Testis (tissue), 2 donors: ENCODE measurements at regions not wholly inside any gene's neighbourhood (a gene's known extent, or its start where the extent isn't known, plus 50 kb on each side); places are given as distances from the start of the nearest gene placed in this dataset.

Experiments
- DNase-seq: peaks from one replicate; pipeline ENCODE4 v3.0.0-alpha.2; 2019
- H3K27ac ChIP-seq, 2 donors: fragments of 200-600 bp; sonication (generic); one replicate each; pipeline ENCODE4 v1.5.1; 2019
- H3K27me3 ChIP-seq: fragments of 200-600 bp; sonication (generic); one replicate; pipeline ENCODE4 v1.5.1; 2019
- H3K36me3 ChIP-seq: fragments of 200-600 bp; sonication (generic); one replicate; pipeline ENCODE4 v1.5.1; 2017; ENCODE audit warnings: low read depth; ENCODE audit errors: missing control alignments
- H3K4me1 ChIP-seq: fragments of 200-600 bp; sonication (generic); one replicate; pipeline ENCODE4 v1.5.1; 2019
- H3K4me3 ChIP-seq, 2 donors: fragments of 200-600 bp; sonication (generic); one replicate each; pipeline ENCODE4 v1.5.1; 2017 to 2019
- H3K9me3 ChIP-seq: fragments of 200-600 bp; sonication (generic); one replicate; pipeline ENCODE4 v1.5.1; 2017
- CTCF ChIP-seq, 3 experiments: fragments of 450-650 bp in 2 of 3; fragments of 200-600 bp in 1 of 3; sonication (generic) in 1 of 3; IDR thresholded peaks; one replicate each; pipeline ENCODE4 v1.5.1; 2016 to 2019; ENCODE audit warnings: antibody characterized with exemption in 3 of 3, mild to moderate bottlenecking in 2 of 3, moderate library complexity in 1 of 3
- POLR2A ChIP-seq: fragments of 450-650 bp; IDR thresholded peaks from one replicate; pipeline ENCODE4 v1.6.1; 2017; ENCODE audit warnings: antibody characterized with exemption, mild to moderate bottlenecking, moderate library complexity
- WGBS, 2 donors: methylation state at CpG; one replicate each; pipeline ENCODE4 v1.1.5; 2018; 5-methylcytosine and 5-hydroxymethylcytosine counted together
- intact Hi-C: fragments of 100-400 bp; cut with DNase I; formaldehyde crosslinking; loops from one replicate; pipeline ENCODE4 v1.15.1; 2023; ENCODE audit warnings: low total_unique reads

- intact Hi-C loops: no loop called here
- 69 to 81% methylated on average over 11 to 12 of the region's 12 CpGs for WGBS, 2 donors
- H3K27ac ChIP-seq: no peak overlapping the region
- H3K4me1 ChIP-seq: no peaks in the 10 kb centered on the region
- H3K36me3 ChIP-seq: no peaks in the 10 kb centered on the region
- no peaks in the 10 kb centered on the region for H3K27me3 ChIP-seq
- no peaks in the 10 kb centered on the region for H3K9me3 ChIP-seq
- DNase-seq: no peak
- no peak for TF ChIP-seq POLR2A
- TF ChIP-seq CTCF (IDR thresholded peaks at IDR 0.05): no peak
- no peak overlapping the region for H3K4me3 ChIP-seq
Observed at GRCh38 chr22:48592488-48592887, 1235.2 kb downstream of the BRD1 start.

- no peak for DNase-seq
- Histone ChIP-seq H3K27ac (no peak overlapping the region), H3K27me3 (no peaks in the 10 kb centered on the region), H3K4me3 (no peak overlapping the region), H3K36me3 (no peaks in the 10 kb centered on the region), H3K4me1 (no peaks in the 10 kb centered on the region), H3K9me3 (no peaks in the 10 kb centered on the region)
- intact Hi-C loops: no loop called here
- WGBS, 2 donors: 90% methylated on average over 3 of the region's 3 CpGs; no CpG with 5 or more reads in 1 of the 2 donors
- TF ChIP-seq POLR2A (no peak), CTCF (IDR thresholded peaks at IDR 0.05) (no peak)
Observed at GRCh38 chr22:48592066-48592345, 1235.7 kb downstream of the BRD1 start.

GRCh38 chr22:48591286-48592065 lies 1236.2 kb downstream of the BRD1 start:
- intact Hi-C loops: no loop called here
- 82 to 94% methylated on average over 11 to 29 of the region's 29 CpGs for WGBS, 2 donors
- H3K4me3 ChIP-seq: no peak overlapping the region
- DNase-seq: no peak
- H3K9me3 ChIP-seq: no peaks in the 10 kb centered on the region
- no peak for TF ChIP-seq CTCF (IDR thresholded peaks at IDR 0.05)
- no peak for TF ChIP-seq POLR2A
- H3K36me3 ChIP-seq: no peaks in the 10 kb centered on the region
- no peak overlapping the region for H3K27ac ChIP-seq
- no peaks in the 10 kb centered on the region for H3K4me1 ChIP-seq
- no peaks in the 10 kb centered on the region for H3K27me3 ChIP-seq

GRCh38 chr22:48589901-48590300 lies 1237.8 kb downstream of the BRD1 start:
- Histone ChIP-seq H3K4me1 (no peaks in the 10 kb centered on the region), H3K27me3 (no peaks in the 10 kb centered on the region), H3K9me3 (no peaks in the 10 kb centered on the region), H3K27ac (no peak overlapping the region), H3K36me3 (no peaks in the 10 kb centered on the region), H3K4me3 (no peak overlapping the region)
- TF ChIP-seq POLR2A: no peak
- no peak for TF ChIP-seq CTCF (IDR thresholded peaks at IDR 0.05)
- DNase-seq: no peak
- 88 to 91% methylated on average over 19 of the region's 19 CpGs for WGBS, 2 donors
- intact Hi-C loops: no loop called here

GRCh38 chr22:48588878-48589450 lies 1238.7 kb downstream of the BRD1 start:
- DNase-seq: no peak
- TF ChIP-seq CTCF (IDR thresholded peaks at IDR 0.05) (no peak), POLR2A (no peak)
- Histone ChIP-seq H3K27me3 (no peaks in the 10 kb centered on the region), H3K4me1 (no peaks in the 10 kb centered on the region), H3K9me3 (no peaks in the 10 kb centered on the region), H3K4me3 (no peak overlapping the region), H3K36me3 (no peaks in the 10 kb centered on the region), H3K27ac (no peak overlapping the region)
- WGBS, 2 donors: 91 to 95% methylated on average over 9 of the region's 9 CpGs
- intact Hi-C loops: no loop called here
